ENCODE measurements at regions not wholly inside any gene's neighbourhood (a gene's known extent, or its start where the extent isn't known, plus 50 kb on each side); places are given as distances from the start of the nearest gene placed in this dataset.

DNA sequence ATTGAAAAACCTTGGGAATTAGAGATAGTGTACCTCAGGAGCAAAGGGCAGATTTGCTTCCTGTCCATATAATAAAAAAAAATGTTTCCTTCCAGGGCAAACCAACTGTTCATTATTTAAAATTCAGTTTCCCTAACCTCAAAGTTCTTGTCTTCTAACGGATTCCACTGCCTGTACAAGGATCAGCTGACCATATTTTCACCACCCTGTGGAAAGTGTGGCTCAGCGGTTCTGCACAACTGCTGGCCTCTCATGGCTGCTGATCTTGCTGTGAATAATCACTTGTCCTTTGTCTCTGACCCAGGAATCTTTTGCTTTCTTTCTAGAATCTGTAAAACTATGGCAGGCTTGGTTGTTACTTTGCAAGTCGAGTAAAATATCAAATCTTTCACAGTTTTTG lies 1732.5 kb upstream of the RAG2 start:
- Histone ChIP-seq H3K27me3 (ENCODE audit: insufficient read depth, low read length, poor library complexity, severe bottlenecking) (no peaks in the 10 kb centered on the region), H3K4me1 (ENCODE audit: insufficient read depth, low read length) (no peaks in the 10 kb centered on the region), H3K4me3 (ENCODE audit: low read length) (no peak overlapping the region), H3K9me3 (ENCODE audit: low read length) (no peaks in the 10 kb centered on the region), H3K36me3 (ENCODE audit: insufficient read depth, low read length) (no peaks in the 10 kb centered on the region), H3K27ac (ENCODE audit: low read depth, low read length) (no peak overlapping the region)
- ChIA-PET POLR2A (no interaction called here), CTCF (no interaction called here)
- no peak overlapping the region for H3K27ac Mint-ChIP-seq
- no peaks in the 10 kb centered on the region for H3K36me3 Mint-ChIP-seq
- H3K4me3 Mint-ChIP-seq = no peak overlapping the region
- no peaks in the 10 kb centered on the region for H3K4me1 Mint-ChIP-seq
- no peak for DNase-seq
- peaks cover 2 to 26% (median 17%) of the 10 kb centered on the region in 5 donors for H3K9me3 Mint-ChIP-seq
- no peaks in the 10 kb centered on the region for H3K27me3 Mint-ChIP-seq

DNA sequence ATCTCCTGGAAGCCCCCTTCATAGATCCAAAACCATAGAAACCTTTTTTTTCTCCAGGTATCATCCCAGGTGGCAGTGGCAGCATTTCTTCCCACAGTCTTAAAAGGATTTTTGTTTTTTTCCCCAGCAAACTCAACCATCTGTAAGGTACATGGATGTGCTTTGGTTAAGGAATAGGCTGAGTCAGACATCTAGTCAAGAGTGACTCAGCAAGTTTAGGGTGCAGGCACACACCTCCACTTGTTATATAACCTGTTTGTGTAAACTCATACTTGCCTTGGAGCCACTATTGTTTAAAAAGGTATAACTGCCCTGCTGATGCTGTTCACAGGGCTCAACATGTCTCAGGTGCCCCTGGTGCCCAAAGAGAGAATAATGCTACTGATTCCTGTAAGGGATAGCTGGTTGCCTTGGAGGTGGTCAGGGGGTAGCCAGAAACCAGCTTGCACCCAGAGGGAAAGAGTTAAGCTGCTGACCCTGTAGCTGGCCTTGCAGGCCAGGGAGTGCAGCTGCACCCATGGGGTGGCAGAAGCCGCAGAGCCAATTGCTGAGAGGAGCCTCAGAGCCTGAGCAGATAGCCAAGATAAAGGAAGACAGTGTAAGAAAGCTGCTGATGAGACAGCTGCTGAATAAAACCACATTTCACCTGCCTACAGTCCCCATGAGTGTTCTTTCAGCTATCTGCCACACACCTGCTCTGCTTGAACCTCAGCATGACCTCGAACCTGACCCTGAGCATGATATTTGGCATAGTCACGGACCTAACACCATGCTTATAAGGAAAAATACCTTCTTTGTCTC lies 1726.1 kb upstream of the RAG2 start:
- Histone ChIP-seq H3K4me3 (ENCODE audit: low read length) (no peak overlapping the region), H3K27ac (ENCODE audit: low read depth, low read length) (no peak overlapping the region), H3K9me3 (ENCODE audit: low read length) (no peaks in the 10 kb centered on the region), H3K27me3 (ENCODE audit: insufficient read depth, low read length, poor library complexity, severe bottlenecking) (no peaks in the 10 kb centered on the region), H3K4me1 (ENCODE audit: insufficient read depth, low read length) (no peaks in the 10 kb centered on the region), H3K36me3 (ENCODE audit: insufficient read depth, low read length) (no peaks in the 10 kb centered on the region)
- no peak overlapping the region for H3K4me3 Mint-ChIP-seq
- no peaks in the 10 kb centered on the region for H3K4me1 Mint-ChIP-seq
- no peak for DNase-seq
- no peak overlapping the region for H3K27ac Mint-ChIP-seq
- ChIA-PET CTCF (no interaction called here), POLR2A (no interaction called here)
- no peaks in the 10 kb centered on the region for H3K36me3 Mint-ChIP-seq
- no peaks in the 10 kb centered on the region for H3K27me3 Mint-ChIP-seq
- H3K9me3 Mint-ChIP-seq = peaks cover 0 to 42% (median 8%) of the 10 kb centered on the region in 5 donors

DNA sequence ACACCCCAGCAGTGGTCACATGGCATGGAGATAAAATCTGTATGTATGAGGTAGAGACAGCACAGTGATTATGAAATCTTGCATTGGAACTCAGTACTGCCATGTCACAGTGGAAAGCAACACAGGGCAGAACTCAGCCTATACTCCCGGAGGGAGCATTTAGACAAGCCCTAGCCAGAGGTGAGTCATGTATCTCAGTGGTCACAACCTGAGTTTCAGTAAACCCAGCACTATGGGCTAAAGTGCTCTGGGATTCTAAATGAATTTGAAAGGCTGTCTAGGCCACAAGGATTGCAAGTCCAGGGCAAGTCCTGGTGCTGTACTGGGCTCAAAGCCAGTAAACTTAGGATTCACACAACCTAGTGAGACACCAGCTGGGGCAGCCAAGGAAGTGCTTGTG lies 1717.1 kb upstream of the RAG2 start:
- Mint-ChIP-seq H3K4me3 (no peak overlapping the region), H3K9me3 (peaks cover 17 to 35% (median 18%) of the 10 kb centered on the region in 5 donors), H3K36me3 (no peaks in the 10 kb centered on the region), H3K4me1 (no peaks in the 10 kb centered on the region), H3K27me3 (no peaks in the 10 kb centered on the region), H3K27ac (no peak overlapping the region)
- CTCF ChIA-PET = no interaction called here
- POLR2A ChIA-PET = no interaction called here
- H3K4me1 ChIP-seq (ENCODE audit: insufficient read depth, low read length) = no peaks in the 10 kb centered on the region
- DNase-seq = no peak
- no peaks in the 10 kb centered on the region for H3K36me3 ChIP-seq (ENCODE audit: insufficient read depth, low read length)
- H3K27me3 ChIP-seq (ENCODE audit: insufficient read depth, low read length, poor library complexity, severe bottlenecking) = no peaks in the 10 kb centered on the region
- no peak overlapping the region for H3K4me3 ChIP-seq (ENCODE audit: low read length)
- peaks cover 9% of the 10 kb centered on the region for H3K9me3 ChIP-seq (ENCODE audit: low read length)
- no peak overlapping the region for H3K27ac ChIP-seq (ENCODE audit: low read depth, low read length)

GRCh38 chr11:38307455-38307854 lies 1709.4 kb upstream of the RAG2 start:
- ChIA-PET POLR2A (no interaction called here), CTCF (no interaction called here)
- Mint-ChIP-seq H3K36me3 (no peaks in the 10 kb centered on the region), H3K4me1 (no peaks in the 10 kb centered on the region), H3K27ac (no peak overlapping the region), H3K9me3 (peaks cover 6 to 40% (median 10%) of the 10 kb centered on the region in 5 donors), H3K27me3 (no peaks in the 10 kb centered on the region), H3K4me3 (no peak overlapping the region)
- no peak for DNase-seq
- Histone ChIP-seq H3K9me3 (ENCODE audit: low read length) (no peaks in the 10 kb centered on the region), H3K36me3 (ENCODE audit: insufficient read depth, low read length) (no peaks in the 10 kb centered on the region), H3K4me3 (ENCODE audit: low read length) (no peak overlapping the region), H3K27ac (ENCODE audit: low read depth, low read length) (no peak overlapping the region), H3K4me1 (ENCODE audit: insufficient read depth, low read length) (no peaks in the 10 kb centered on the region), H3K27me3 (ENCODE audit: insufficient read depth, low read length, poor library complexity, severe bottlenecking) (no peaks in the 10 kb centered on the region)

GRCh38 chr11:38305682-38306081 lies 1707.6 kb upstream of the RAG2 start:
- H3K36me3 ChIP-seq (ENCODE audit: insufficient read depth, low read length) = no peaks in the 10 kb centered on the region
- no peaks in the 10 kb centered on the region for H3K4me1 Mint-ChIP-seq
- POLR2A ChIA-PET = no interaction called here
- CTCF ChIA-PET = no interaction called here
- no peaks in the 10 kb centered on the region for H3K27me3 ChIP-seq (ENCODE audit: insufficient read depth, low read length, poor library complexity, severe bottlenecking)
- peaks cover 6 to 38% (median 11%) of the 10 kb centered on the region in 5 donors for H3K9me3 Mint-ChIP-seq
- H3K36me3 Mint-ChIP-seq = no peaks in the 10 kb centered on the region
- no peak overlapping the region for H3K27ac ChIP-seq (ENCODE audit: low read depth, low read length)
- no peak overlapping the region for H3K4me3 ChIP-seq (ENCODE audit: low read length)
- no peak for DNase-seq
- no peaks in the 10 kb centered on the region for H3K9me3 ChIP-seq (ENCODE audit: low read length)
- no peak overlapping the region for H3K4me3 Mint-ChIP-seq
- H3K27ac Mint-ChIP-seq = peak overlapping the region in 1 of 8 donors; percentile 47
- H3K27me3 Mint-ChIP-seq = no peaks in the 10 kb centered on the region
- H3K4me1 ChIP-seq (ENCODE audit: insufficient read depth, low read length) = no peaks in the 10 kb centered on the region

DNA sequence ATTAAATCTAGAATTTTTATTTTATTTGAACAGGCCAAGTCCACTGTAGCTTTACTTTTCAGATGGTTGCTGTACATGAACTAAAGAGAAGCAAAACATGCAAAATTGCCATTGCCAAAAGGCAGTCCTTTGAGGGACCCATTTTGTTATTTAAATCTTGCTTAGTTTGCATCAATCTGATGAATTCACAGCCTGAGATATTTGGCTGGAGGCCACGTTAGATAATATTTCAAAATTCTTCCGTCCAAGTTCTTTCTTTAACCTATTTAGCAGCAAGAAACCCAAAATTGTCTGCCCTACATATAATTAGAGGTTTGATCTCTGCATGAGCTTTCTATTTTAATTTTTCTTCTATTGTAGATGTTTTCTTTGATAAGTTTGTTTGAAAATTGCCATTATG lies 1706.9 kb upstream of the RAG2 start:
- Histone ChIP-seq H3K4me1 (ENCODE audit: insufficient read depth, low read length) (no peaks in the 10 kb centered on the region), H3K4me3 (ENCODE audit: low read length) (no peak overlapping the region), H3K27ac (ENCODE audit: low read depth, low read length) (no peak overlapping the region), H3K27me3 (ENCODE audit: insufficient read depth, low read length, poor library complexity, severe bottlenecking) (no peaks in the 10 kb centered on the region), H3K9me3 (ENCODE audit: low read length) (no peaks in the 10 kb centered on the region), H3K36me3 (ENCODE audit: insufficient read depth, low read length) (no peaks in the 10 kb centered on the region)
- Mint-ChIP-seq H3K9me3 (peaks cover 5 to 42% (median 9%) of the 10 kb centered on the region in 5 donors), H3K27ac (no peak overlapping the region), H3K36me3 (no peaks in the 10 kb centered on the region), H3K4me1 (no peaks in the 10 kb centered on the region), H3K4me3 (no peak overlapping the region), H3K27me3 (no peaks in the 10 kb centered on the region)
- POLR2A ChIA-PET = no interaction called here
- no peak for DNase-seq
- CTCF ChIA-PET = no interaction called here

DNA sequence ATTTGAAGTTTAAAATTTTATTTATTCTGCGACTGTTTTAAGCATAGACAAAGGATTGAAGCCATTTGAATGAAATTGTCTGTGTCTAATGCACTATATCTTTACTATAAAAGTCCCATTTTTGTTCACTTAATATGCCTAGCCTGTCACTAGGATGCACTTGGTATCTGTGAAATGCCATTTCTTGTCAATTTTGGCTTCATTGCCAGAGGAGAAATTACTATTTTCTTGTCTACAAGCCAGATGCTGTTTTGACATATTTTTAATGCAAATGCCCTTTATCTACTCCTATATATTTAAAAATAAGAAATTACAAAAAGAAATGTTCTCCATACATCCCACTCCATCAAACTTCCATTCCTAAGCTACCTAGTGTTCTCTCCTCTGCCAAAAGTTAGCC lies 1704.5 kb upstream of the RAG2 start:
- Mint-ChIP-seq H3K27ac (no peak overlapping the region), H3K4me3 (no peak overlapping the region), H3K4me1 (no peaks in the 10 kb centered on the region), H3K9me3 (peaks cover 1 to 50% (median 12%) of the 10 kb centered on the region in 5 donors), H3K27me3 (no peaks in the 10 kb centered on the region), H3K36me3 (no peaks in the 10 kb centered on the region)
- Histone ChIP-seq H3K36me3 (ENCODE audit: insufficient read depth, low read length) (no peaks in the 10 kb centered on the region), H3K9me3 (ENCODE audit: low read length) (no peaks in the 10 kb centered on the region), H3K4me3 (ENCODE audit: low read length) (no peak overlapping the region), H3K27me3 (ENCODE audit: insufficient read depth, low read length, poor library complexity, severe bottlenecking) (no peaks in the 10 kb centered on the region), H3K4me1 (ENCODE audit: insufficient read depth, low read length) (no peaks in the 10 kb centered on the region), H3K27ac (ENCODE audit: low read depth, low read length) (no peak overlapping the region)
- ChIA-PET CTCF (no interaction called here), POLR2A (no interaction called here)
- no peak for DNase-seq

GRCh38 chr11:38300570-38300969 lies 1702.5 kb upstream of the RAG2 start:
- no peaks in the 10 kb centered on the region for H3K36me3 ChIP-seq (ENCODE audit: insufficient read depth, low read length)
- Mint-ChIP-seq H3K27me3 (no peaks in the 10 kb centered on the region), H3K27ac (no peak overlapping the region), H3K4me3 (no peak overlapping the region), H3K4me1 (no peaks in the 10 kb centered on the region), H3K36me3 (peaks cover 0 to 1% (median 0%) of the 10 kb centered on the region in 3 donors), H3K9me3 (peaks cover 4 to 44% (median 10%) of the 10 kb centered on the region in 5 donors)
- no peak overlapping the region for H3K4me3 ChIP-seq (ENCODE audit: low read length)
- H3K27ac ChIP-seq (ENCODE audit: low read depth, low read length) = no peak overlapping the region
- H3K4me1 ChIP-seq (ENCODE audit: insufficient read depth, low read length) = no peaks in the 10 kb centered on the region
- ChIA-PET CTCF (no interaction called here), POLR2A (no interaction called here)
- no peaks in the 10 kb centered on the region for H3K9me3 ChIP-seq (ENCODE audit: low read length)
- H3K27me3 ChIP-seq (ENCODE audit: insufficient read depth, low read length, poor library complexity, severe bottlenecking) = no peaks in the 10 kb centered on the region
- no peak for DNase-seq

Data from CD8-positive, alpha-beta memory T cell (primary cell).